SK-N-SH (cell line): ENCODE measurements at regions not wholly inside any gene's neighbourhood (a gene's known extent, or its start where the extent isn't known, plus 50 kb on each side); places are given as distances from the start of the nearest gene placed in this dataset.

ENCODE experiments used
- CTCF ChIA-PET: fragments of 300-600, 350-600 bp; formaldehyde crosslinking; extraction: SDS; loops from one replicate; lab custom pipeline; 2021; lab: Yijun Ruan, JAX
- POLR2A ChIA-PET: fragments of 350-600 bp; sonication (Branson Sonifier 250); formaldehyde crosslinking; extraction: SDS; loops from one replicate; lab custom pipeline; 2020; ENCODE audit warnings: antibody characterized with exemption, inconsistent platforms; lab: Yijun Ruan, JAX
- DNase-seq: peaks from one replicate; pipeline ENCODE4 v3.0.0; 2012
- H2AFZ ChIP-seq: fragments of 200-600 bp; sonication (generic); 2 replicates; pipeline ENCODE4 v1.8.1; 2016; ENCODE audit warnings: antibody characterized with exemption, mild to moderate bottlenecking, low read depth
- H3F3A ChIP-seq: fragments of 200-600 bp; sonication (generic); replicated peaks from 2 replicates; pipeline ENCODE3; 2016; ENCODE audit warnings: antibody characterized with exemption, mild to moderate bottlenecking; ENCODE audit not compliant: insufficient read depth
- H3K27ac ChIP-seq, 2 experiments: fragments of 200-500 bp in 1 of 2; fragments of 200-600 bp in 1 of 2; sonication (Bioruptor generic) in 1 of 2; sonication (generic), shearing (Covaris generic) in 1 of 2; 2 replicates each; pipeline versions ENCODE4 v1.5.1 to v1.6.1; 2014 to 2016; ENCODE audit warnings: low read depth in 2 of 2, inconsistent platforms in 1 of 2, low read length in 1 of 2, mild to moderate bottlenecking in 1 of 2, mixed read lengths in 1 of 2
- H3K27me3 ChIP-seq: fragments of 200-600 bp; sonication (generic), shearing (Covaris generic); 2 replicates; pipeline ENCODE4 v1.6.1; 2016; ENCODE audit warnings: mixed run types; ENCODE audit not compliant: insufficient read depth
- H3K36me3 ChIP-seq, 2 experiments: fragments of 200-500 bp in 1 of 2; fragments of 200-600 bp in 1 of 2; sonication (Bioruptor generic) in 1 of 2; sonication (generic) in 1 of 2; replicated peaks in 1 of 2; 2 replicates each; pipeline versions ENCODE3 to v1.5.1; 2014 to 2016; ENCODE audit warnings: low read length in 1 of 2, mild to moderate bottlenecking in 1 of 2; ENCODE audit not compliant: insufficient read depth in 2 of 2, control insufficient read depth in 1 of 2
- H3K4me1 ChIP-seq, 2 experiments: fragments of 200-500 bp in 1 of 2; fragments of 200-600 bp in 1 of 2; sonication (Bioruptor generic) in 1 of 2; sonication (generic), shearing (Covaris generic) in 1 of 2; 2 replicates each; pipeline versions ENCODE4 v1.5.1 to v1.6.1; 2014 to 2016; ENCODE audit warnings: low read depth in 1 of 2, low read length in 1 of 2, mixed run types in 1 of 2; ENCODE audit not compliant: insufficient read depth in 2 of 2, control insufficient read depth in 1 of 2
- H3K4me2 ChIP-seq: fragments of 200-600 bp; sonication (generic), shearing (Covaris generic); 2 replicates; pipeline ENCODE4 v1.6.1; 2017; ENCODE audit warnings: mixed run types
- H3K4me3 ChIP-seq, 2 experiments: fragments of 200-500 bp in 1 of 2; fragments of 200-600 bp in 1 of 2; sonication (Bioruptor generic) in 1 of 2; sonication (generic), shearing (Covaris generic) in 1 of 2; 2 replicates each; pipeline versions ENCODE4 v1.5.1 to v1.8.1; 2014 to 2016; ENCODE audit warnings: low read depth in 2 of 2, inconsistent platforms in 1 of 2, low read length in 1 of 2, mild to moderate bottlenecking in 1 of 2, mixed read lengths in 1 of 2, moderate library complexity in 1 of 2
- H3K79me2 ChIP-seq: fragments of 200-600 bp; sonication (generic); 2 replicates; pipeline ENCODE4 v1.8.1; 2017; ENCODE audit warnings: mild to moderate bottlenecking; ENCODE audit not compliant: insufficient read depth
- H3K9ac ChIP-seq: fragments of 200-600 bp; sonication (generic); 2 replicates; pipeline ENCODE4 v1.6.1; 2017; ENCODE audit warnings: mixed run types
- H3K9me2 ChIP-seq: fragments of 200-600 bp; sonication (generic); 2 replicates; pipeline ENCODE4 v1.6.1; 2017; ENCODE audit warnings: mixed run types
- H3K9me3 ChIP-seq: fragments of 200-600 bp; sonication (generic); 2 replicates; pipeline ENCODE4 v1.6.1; 2017; ENCODE audit warnings: mixed run types, mild to moderate bottlenecking, moderate library complexity
- H4K20me1 ChIP-seq: fragments of 200-600 bp; sonication (generic); 2 replicates; pipeline ENCODE4 v1.6.1; 2017; ENCODE audit warnings: mild to moderate bottlenecking, mixed run types; ENCODE audit not compliant: insufficient read depth
- CTCF ChIP-seq: fragments of 200-600 bp; sonication (generic); IDR thresholded peaks from 2 replicates; pipeline ENCODE4 v1.6.1; 2017; ENCODE audit warnings: antibody characterized with exemption, mild to moderate bottlenecking, moderate library complexity
- ELF1 ChIP-seq: IDR thresholded peaks from 2 replicates; pipeline ENCODE4 v1.4.0; 2012
- EP300 ChIP-seq, 2 experiments: IDR thresholded peaks; 2 replicates each; pipeline versions ENCODE4 v1.4.0 to v1.6.1; 2012; ENCODE audit warnings: borderline replicate concordance in 1 of 2, low read depth in 1 of 2, low read length in 1 of 2
- FOSL2 ChIP-seq: IDR thresholded peaks from 2 replicates; pipeline ENCODE4 v1.4.0; 2012; ENCODE audit warnings: low read depth, mild to moderate bottlenecking, moderate library complexity, borderline replicate concordance
- FOXM1 ChIP-seq: IDR thresholded peaks from 2 replicates; pipeline ENCODE4 v1.4.0; 2012; ENCODE audit warnings: low read depth, mild to moderate bottlenecking
- GATA2 ChIP-seq: sonication (generic); formaldehyde crosslinking; IDR thresholded peaks from 2 replicates; pipeline ENCODE4 v1.5.0; 2020; ENCODE audit warnings: mild to moderate bottlenecking, missing genetic modification reagents
- IRF3 ChIP-seq: fragments of 150-350 bp; IDR thresholded peaks from 2 replicates; pipeline ENCODE4 v1.6.1; 2016; ENCODE audit warnings: mild to moderate bottlenecking, low read depth, low read length
- JUND ChIP-seq: IDR thresholded peaks from 2 replicates; pipeline ENCODE4 v1.4.0; 2012
- MAX ChIP-seq: IDR thresholded peaks from 2 replicates; pipeline ENCODE4 v1.4.0; 2012; ENCODE audit warnings: low read depth
- MEF2A ChIP-seq: IDR thresholded peaks from 2 replicates; pipeline ENCODE4 v1.4.0; 2012; ENCODE audit warnings: low read depth, borderline replicate concordance
- MXI1 ChIP-seq: IDR thresholded peaks from 2 replicates; pipeline ENCODE4 v1.6.1; 2012; ENCODE audit warnings: mild to moderate bottlenecking, low read depth, low read length, improper control_type of control experiment
- POLR2AphosphoS5 ChIP-seq: IDR thresholded peaks from 2 replicates; pipeline ENCODE4 v1.6.1; 2012; ENCODE audit warnings: low read depth, low read length
- RCOR1 ChIP-seq: fragments of 150-350 bp; IDR thresholded peaks from 2 replicates; pipeline ENCODE4 v1.6.1; 2017; ENCODE audit warnings: antibody characterized with exemption, low read length
- RXRA ChIP-seq: IDR thresholded peaks from 2 replicates; pipeline ENCODE4 v1.4.0; 2012; ENCODE audit warnings: low read depth, mild to moderate bottlenecking, borderline replicate concordance
- SIN3A ChIP-seq: IDR thresholded peaks from 2 replicates; pipeline ENCODE4 v1.6.1; 2012; ENCODE audit warnings: low read depth, mild to moderate bottlenecking, low read length, moderate library complexity, borderline replicate concordance
- SMC3 ChIP-seq: IDR thresholded peaks from 2 replicates; pipeline ENCODE4 v1.6.1; 2012; ENCODE audit warnings: low read depth, low read length, improper control_type of control experiment
- TAF1 ChIP-seq: IDR thresholded peaks from 2 replicates; pipeline ENCODE4 v1.6.1; 2012; ENCODE audit warnings: low read depth, mild to moderate bottlenecking, low read length, moderate library complexity, borderline replicate concordance
- USF2 ChIP-seq: fragments of 150-350 bp; IDR thresholded peaks from 2 replicates; pipeline ENCODE4 v1.6.1; 2017; ENCODE audit warnings: antibody characterized with exemption, low read length, low read depth, borderline replicate concordance
- WGBS: methylation state at CpG from one replicate; pipeline ENCODE4 v1.1.6; 2017; ENCODE audit warnings: low lambda C conversion rate; 5-methylcytosine and 5-hydroxymethylcytosine counted together

GRCh38 chr6:8750627-8751026 lies 315.3 kb upstream of the SLC35B3 start:
- Histone ChIP-seq H3K9me3 (no peaks in the 10 kb centered on the region), H3F3A (no peaks in the 10 kb centered on the region)
- WGBS = 8% methylated on average over 4 of the region's 4 CpGs

More at GRCh38 chr6:8750627-8751026, 315.3 kb upstream of the SLC35B3 start:
- Histone ChIP-seq H3K4me1 (no peaks in the 10 kb centered on the region), H3K79me2 (no peaks in the 10 kb centered on the region), H3K27me3 (no peaks in the 10 kb centered on the region), H2AFZ (no peak overlapping the region), H3K36me3 (no peaks in the 10 kb centered on the region), H3K4me3 (no peak overlapping the region), H3K9me2 (no peaks in the 10 kb centered on the region), H3K4me2 (no peak overlapping the region), H3K27ac (no peak overlapping the region), H4K20me1 (no peaks in the 10 kb centered on the region), H3K9ac (no peak overlapping the region)
- ChIA-PET POLR2A (no interaction called here), CTCF (no interaction called here)
- TF ChIP-seq SMC3 (no peak), MEF2A (no peak), RCOR1 (no peak), POLR2AphosphoS5 (no peak), CTCF (no peak), FOXM1 (no peak), ELF1 (no peak), RXRA (no peak), MXI1 (no peak), EP300 (IDR thresholded peaks at IDR 0.05; ENCODE audit: borderline replicate concordance in 1 of 2, low read depth in 1 of 2, low read length in 1 of 2) (no peak), JUND (no peak), SIN3A (no peak), TAF1 (no peak), GATA2 (CRISPR knock-in tag) (no peak), FOSL2 (no peak), MAX (no peak), IRF3 (no peak), USF2 (no peak)
- no peak for DNase-seq
